Vagina (tissue), 2 donors: ENCODE measurements at regions not wholly inside any gene's neighbourhood (a gene's known extent, or its start where the extent isn't known, plus 50 kb on each side); places are given as distances from the start of the nearest gene placed in this dataset.

Experiments used
- CTCF ChIP-seq, 3 experiments: fragments of 450-650 bp in 2 of 3; fragments of 200-600 bp in 1 of 3; sonication (generic) in 1 of 3; IDR thresholded peaks; one replicate each; pipeline ENCODE4 v1.5.1; 2017 to 2019; ENCODE audit warnings: antibody characterized with exemption in 3 of 3, mild to moderate bottlenecking in 2 of 3, moderate library complexity in 2 of 3
- POLR2A ChIP-seq, 2 donors: fragments of 450-650 bp; IDR thresholded peaks; one replicate each; pipeline ENCODE4 v1.6.1; 2017; ENCODE audit warnings: antibody characterized with exemption in 2 of 2, mild to moderate bottlenecking in 2 of 2, moderate library complexity in 2 of 2

- TF ChIP-seq CTCF (IDR thresholded peaks at IDR 0.05) (no peak), POLR2A (IDR thresholded peaks at IDR 0.05) (no peak)
These were observed 309.8 kb upstream of the CCDC54 start for GRCh38 chr3:107067421-107067820.
